CD8-positive, alpha-beta memory T cell (primary cell): ENCODE measurements at regions not wholly inside any gene's neighbourhood (a gene's known extent, or its start where the extent isn't known, plus 50 kb on each side); places are given as distances from the start of the nearest gene placed in this dataset.

Source experiments
- CTCF ChIA-PET: fragments of 350-600 bp; sonication (Branson Sonifier 250); formaldehyde crosslinking; loops from one replicate; lab custom pipeline; 2021; ENCODE audit warnings: antibody characterized with exemption; lab: Charles Lee
- POLR2A ChIA-PET: fragments of 350-600 bp; sonication (Branson Sonifier 250); formaldehyde crosslinking; loops from one replicate; lab custom pipeline; 2021; ENCODE audit warnings: antibody characterized with exemption; lab: Charles Lee
- DNase-seq, 5 donors: peaks; one replicate each; pipeline versions ENCODE4 v3.0.0 to v3.0.0-alpha.2; 2020 to 2022; ENCODE audit warnings: mixed read lengths in 1 of 5
- H3K27ac ChIP-seq: one replicate; pipeline ENCODE4 v1.7.0; 2013; ENCODE audit warnings: low read depth, mild to moderate bottlenecking, low read length, moderate library complexity
- H3K27me3 ChIP-seq: 2 replicates; pipeline ENCODE4 v1.7.0; 2013; ENCODE audit warnings: low read length, mild to moderate bottlenecking; ENCODE audit not compliant: insufficient read depth, poor library complexity, severe bottlenecking
- H3K36me3 ChIP-seq: 2 replicates; pipeline ENCODE4 v1.7.0; 2013; ENCODE audit warnings: mild to moderate bottlenecking, low read length, moderate library complexity; ENCODE audit not compliant: insufficient read depth
- H3K4me1 ChIP-seq: 2 replicates; pipeline ENCODE4 v1.7.0; 2013; ENCODE audit warnings: mild to moderate bottlenecking, low read length, moderate library complexity; ENCODE audit not compliant: insufficient read depth
- H3K4me3 ChIP-seq: 2 replicates; pipeline ENCODE4 v1.7.0; 2013; ENCODE audit warnings: mild to moderate bottlenecking, low read length
- H3K9me3 ChIP-seq: 2 replicates; pipeline ENCODE4 v1.7.0; 2013; ENCODE audit warnings: mild to moderate bottlenecking, low read length
- H3K27ac Mint-ChIP-seq, 8 donors: one replicate each; pipeline ENCODE4 v1.8.0; 2020 to 2021; ENCODE audit warnings: mixed read lengths in 8 of 8, mild to moderate bottlenecking in 6 of 8, inconsistent platforms in 3 of 8, moderate library complexity in 3 of 8
- H3K27me3 Mint-ChIP-seq, 2 donors: one replicate each; pipeline ENCODE4 v1.8.0; 2020 to 2021; ENCODE audit warnings: mixed read lengths in 2 of 2, mild to moderate bottlenecking in 1 of 2, moderate library complexity in 1 of 2
- H3K36me3 Mint-ChIP-seq, 3 donors: one replicate each; pipeline ENCODE4 v1.8.0; 2020 to 2021; ENCODE audit warnings: mixed read lengths in 3 of 3, inconsistent platforms in 1 of 3, mild to moderate bottlenecking in 1 of 3
- H3K4me1 Mint-ChIP-seq, 3 donors: one replicate each; pipeline ENCODE4 v1.8.0; 2020 to 2021; ENCODE audit warnings: mixed read lengths in 3 of 3, inconsistent platforms in 1 of 3, mild to moderate bottlenecking in 1 of 3
- H3K4me3 Mint-ChIP-seq, 7 donors: one replicate each; pipeline ENCODE4 v1.8.0; 2020 to 2021; ENCODE audit warnings: mixed read lengths in 7 of 7, mild to moderate bottlenecking in 6 of 7, moderate library complexity in 4 of 7, inconsistent platforms in 2 of 7
- H3K9me3 Mint-ChIP-seq, 5 donors: one replicate each; pipeline ENCODE4 v1.8.0; 2020 to 2022; ENCODE audit warnings: mixed read lengths in 5 of 5, mild to moderate bottlenecking in 3 of 5, moderate library complexity in 2 of 5, inconsistent platforms in 1 of 5

- Histone ChIP-seq H3K4me3 (no peak overlapping the region), H3K36me3 (no peaks in the 10 kb centered on the region), H3K27ac (no peak overlapping the region), H3K4me1 (no peaks in the 10 kb centered on the region), H3K9me3 (no peaks in the 10 kb centered on the region), H3K27me3 (no peaks in the 10 kb centered on the region)
- no peaks in the 10 kb centered on the region for H3K9me3 Mint-ChIP-seq
- ChIA-PET POLR2A (no interaction called here), CTCF (no interaction called here)
- no peak overlapping the region for H3K27ac Mint-ChIP-seq
- no peak for DNase-seq
- H3K36me3 Mint-ChIP-seq: no peaks in the 10 kb centered on the region
- H3K27me3 Mint-ChIP-seq: peaks cover 4 to 11% of the 10 kb centered on the region in 2 donors
- H3K4me3 Mint-ChIP-seq: no peak overlapping the region
- no peaks in the 10 kb centered on the region for H3K4me1 Mint-ChIP-seq
These were observed 131.9 kb downstream of the RDH14 start for GRCh38 chr2:18428516-18428915.

GRCh38 chr2:18427762-18428161, 132.7 kb downstream of the RDH14 start:
- no peak for DNase-seq
- no peaks in the 10 kb centered on the region for H3K4me1 Mint-ChIP-seq
- no peaks in the 10 kb centered on the region for H3K36me3 Mint-ChIP-seq
- Histone ChIP-seq H3K27ac (no peak overlapping the region), H3K4me1 (no peaks in the 10 kb centered on the region), H3K9me3 (no peaks in the 10 kb centered on the region), H3K36me3 (no peaks in the 10 kb centered on the region), H3K27me3 (no peaks in the 10 kb centered on the region), H3K4me3 (no peak overlapping the region)
- no peak overlapping the region for H3K4me3 Mint-ChIP-seq
- peaks cover 4 to 11% of the 10 kb centered on the region in 2 donors for H3K27me3 Mint-ChIP-seq
- ChIA-PET POLR2A (no interaction called here), CTCF (no interaction called here)
- no peaks in the 10 kb centered on the region for H3K9me3 Mint-ChIP-seq
- H3K27ac Mint-ChIP-seq: no peak overlapping the region

- no peaks in the 10 kb centered on the region for H3K4me1 ChIP-seq
- no peak overlapping the region for H3K27ac ChIP-seq
- H3K36me3 ChIP-seq: no peaks in the 10 kb centered on the region
- Mint-ChIP-seq H3K9me3 (no peaks in the 10 kb centered on the region), H3K4me3 (no peak overlapping the region), H3K27ac (no peak overlapping the region), H3K27me3 (peaks cover 8 to 11% of the 10 kb centered on the region in 2 donors), H3K4me1 (no peaks in the 10 kb centered on the region), H3K36me3 (no peaks in the 10 kb centered on the region)
- H3K4me3 ChIP-seq: no peak overlapping the region
- no peaks in the 10 kb centered on the region for H3K27me3 ChIP-seq
- POLR2A ChIA-PET: no interaction called here
- DNase-seq: no peak
- no peaks in the 10 kb centered on the region for H3K9me3 ChIP-seq
- CTCF ChIA-PET: no interaction called here
These were observed 134.3 kb downstream of the RDH14 start for GRCh38 chr2:18426174-18426573.

- Histone ChIP-seq H3K4me3 (no peak overlapping the region), H3K27me3 (no peaks in the 10 kb centered on the region), H3K36me3 (no peaks in the 10 kb centered on the region), H3K9me3 (no peaks in the 10 kb centered on the region), H3K4me1 (no peaks in the 10 kb centered on the region), H3K27ac (no peak overlapping the region)
- H3K27ac Mint-ChIP-seq: no peak overlapping the region
- ChIA-PET POLR2A (no interaction called here), CTCF (interaction anchor here (1.2 kb wide), 1 partner anchor 13 kb away, joined by 3 read pairs; no protein-coding TSS in a partner anchor)
- no peaks in the 10 kb centered on the region for H3K4me1 Mint-ChIP-seq
- H3K9me3 Mint-ChIP-seq: no peaks in the 10 kb centered on the region
- DNase-seq: no peak
- H3K27me3 Mint-ChIP-seq: peaks cover 8 to 11% of the 10 kb centered on the region in 2 donors
- no peaks in the 10 kb centered on the region for H3K36me3 Mint-ChIP-seq
- H3K4me3 Mint-ChIP-seq: no peak overlapping the region
These were observed 135.2 kb downstream of the RDH14 start for GRCh38 chr2:18425210-18425703.

- POLR2A ChIA-PET: no interaction called here
- H3K36me3 Mint-ChIP-seq: no peaks in the 10 kb centered on the region
- CTCF ChIA-PET: no interaction called here
- Histone ChIP-seq H3K4me3 (no peak overlapping the region), H3K27ac (no peak overlapping the region), H3K9me3 (no peaks in the 10 kb centered on the region), H3K27me3 (no peaks in the 10 kb centered on the region), H3K4me1 (no peaks in the 10 kb centered on the region), H3K36me3 (no peaks in the 10 kb centered on the region)
- H3K27me3 Mint-ChIP-seq: peaks cover 8 to 10% of the 10 kb centered on the region in 2 donors
- no peak overlapping the region for H3K27ac Mint-ChIP-seq
- DNase-seq: no peak
- no peak overlapping the region for H3K4me3 Mint-ChIP-seq
- H3K4me1 Mint-ChIP-seq: no peaks in the 10 kb centered on the region
- H3K9me3 Mint-ChIP-seq: no peaks in the 10 kb centered on the region
These were observed 136.8 kb downstream of the RDH14 start for GRCh38 chr2:18423636-18424035.

GRCh38 chr2:18422432-18423165, 137.9 kb downstream of the RDH14 start:
- H3K27ac Mint-ChIP-seq: no peak overlapping the region
- no peaks in the 10 kb centered on the region for H3K9me3 Mint-ChIP-seq
- H3K36me3 ChIP-seq: no peaks in the 10 kb centered on the region
- no peaks in the 10 kb centered on the region for H3K4me1 ChIP-seq
- CTCF ChIA-PET: no interaction called here
- H3K27me3 Mint-ChIP-seq: peaks cover 8 to 10% of the 10 kb centered on the region in 2 donors
- H3K4me1 Mint-ChIP-seq: no peaks in the 10 kb centered on the region
- H3K4me3 ChIP-seq: no peak overlapping the region
- H3K4me3 Mint-ChIP-seq: no peak overlapping the region
- POLR2A ChIA-PET: no interaction called here
- no peaks in the 10 kb centered on the region for H3K9me3 ChIP-seq
- H3K27ac ChIP-seq: no peak overlapping the region
- no peaks in the 10 kb centered on the region for H3K36me3 Mint-ChIP-seq
- no peak for DNase-seq
- no peaks in the 10 kb centered on the region for H3K27me3 ChIP-seq

GRCh38 chr2:18413676-18414396, 146.6 kb downstream of the RDH14 start:
- Mint-ChIP-seq H3K4me3 (no peak overlapping the region), H3K9me3 (no peaks in the 10 kb centered on the region), H3K36me3 (no peaks in the 10 kb centered on the region), H3K27me3 (peaks cover 5 to 27% of the 10 kb centered on the region in 2 donors), H3K4me1 (no peaks in the 10 kb centered on the region), H3K27ac (no peak overlapping the region)
- no peaks in the 10 kb centered on the region for H3K9me3 ChIP-seq
- H3K27me3 ChIP-seq: no peaks in the 10 kb centered on the region
- DNase-seq: no peak
- ChIA-PET POLR2A (no interaction called here), CTCF (no interaction called here)
- no peak overlapping the region for H3K4me3 ChIP-seq
- no peaks in the 10 kb centered on the region for H3K36me3 ChIP-seq
- no peak overlapping the region for H3K27ac ChIP-seq
- H3K4me1 ChIP-seq: no peaks in the 10 kb centered on the region

GRCh38 chr2:18412980-18413675, 147.3 kb downstream of the RDH14 start:
- H3K4me1 ChIP-seq: no peaks in the 10 kb centered on the region
- Mint-ChIP-seq H3K4me3 (no peak overlapping the region), H3K27ac (no peak overlapping the region), H3K4me1 (no peaks in the 10 kb centered on the region), H3K27me3 (peaks cover 5 to 27% of the 10 kb centered on the region in 2 donors), H3K9me3 (no peaks in the 10 kb centered on the region), H3K36me3 (no peaks in the 10 kb centered on the region)
- POLR2A ChIA-PET: no interaction called here
- H3K4me3 ChIP-seq: no peak overlapping the region
- H3K9me3 ChIP-seq: no peaks in the 10 kb centered on the region
- H3K36me3 ChIP-seq: no peaks in the 10 kb centered on the region
- no peak for DNase-seq
- no peak overlapping the region for H3K27ac ChIP-seq
- no peaks in the 10 kb centered on the region for H3K27me3 ChIP-seq
- CTCF ChIA-PET: interaction anchor here (1.3 kb wide), 1 partner anchor 12 kb away, joined by 3 read pairs; no protein-coding TSS in a partner anchor
